COLO668 (cell line): ENCODE measurements at regions not wholly inside any gene's neighbourhood (a gene's known extent, or its start where the extent isn't known, plus 50 kb on each side); places are given as distances from the start of the nearest gene placed in this dataset.
"Not testable (repeated sequence)": the region's sequence is repeated elsewhere in the genome, so short reads cannot be mapped to it uniquely, and the experiment has no call there.

Experiments
- DNase-seq: peaks from one replicate; lab custom pipeline; 2025; ENCODE audit not compliant: unreplicated experiment; lab: John Stamatoyannopoulos, UW

DNA sequence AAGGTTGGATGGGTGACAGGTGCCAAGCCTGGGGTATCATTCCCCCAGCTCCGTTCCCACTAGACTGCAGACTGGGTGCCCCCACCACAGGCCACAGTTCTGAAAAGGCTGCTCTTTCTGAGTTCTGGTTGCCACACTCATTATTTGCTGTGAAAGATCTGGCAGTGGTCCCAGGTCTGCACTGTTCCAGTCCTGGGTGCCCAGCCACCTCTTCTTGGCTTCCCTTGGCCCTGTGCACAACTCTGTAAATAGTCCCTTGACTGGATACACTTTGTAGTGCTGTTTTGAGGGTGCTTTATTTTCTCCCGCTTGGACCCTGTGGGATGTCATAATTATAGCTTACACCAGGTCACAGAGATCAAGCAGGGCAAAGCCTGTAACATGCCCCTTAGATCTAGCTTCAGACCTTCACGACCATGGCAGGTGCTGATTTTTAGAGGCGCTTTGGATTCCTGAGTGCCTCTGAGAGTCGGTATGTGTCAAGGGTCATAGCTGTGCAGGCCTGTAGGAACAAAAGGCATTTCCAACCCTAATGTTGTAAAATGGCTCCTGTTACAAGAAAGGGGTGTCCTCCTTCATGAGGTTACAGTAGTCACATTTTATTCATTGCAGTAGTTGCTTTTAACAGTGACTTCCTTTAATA, 344.9 kb downstream of the ICE1 start:
- no peak for DNase-seq

DNA sequence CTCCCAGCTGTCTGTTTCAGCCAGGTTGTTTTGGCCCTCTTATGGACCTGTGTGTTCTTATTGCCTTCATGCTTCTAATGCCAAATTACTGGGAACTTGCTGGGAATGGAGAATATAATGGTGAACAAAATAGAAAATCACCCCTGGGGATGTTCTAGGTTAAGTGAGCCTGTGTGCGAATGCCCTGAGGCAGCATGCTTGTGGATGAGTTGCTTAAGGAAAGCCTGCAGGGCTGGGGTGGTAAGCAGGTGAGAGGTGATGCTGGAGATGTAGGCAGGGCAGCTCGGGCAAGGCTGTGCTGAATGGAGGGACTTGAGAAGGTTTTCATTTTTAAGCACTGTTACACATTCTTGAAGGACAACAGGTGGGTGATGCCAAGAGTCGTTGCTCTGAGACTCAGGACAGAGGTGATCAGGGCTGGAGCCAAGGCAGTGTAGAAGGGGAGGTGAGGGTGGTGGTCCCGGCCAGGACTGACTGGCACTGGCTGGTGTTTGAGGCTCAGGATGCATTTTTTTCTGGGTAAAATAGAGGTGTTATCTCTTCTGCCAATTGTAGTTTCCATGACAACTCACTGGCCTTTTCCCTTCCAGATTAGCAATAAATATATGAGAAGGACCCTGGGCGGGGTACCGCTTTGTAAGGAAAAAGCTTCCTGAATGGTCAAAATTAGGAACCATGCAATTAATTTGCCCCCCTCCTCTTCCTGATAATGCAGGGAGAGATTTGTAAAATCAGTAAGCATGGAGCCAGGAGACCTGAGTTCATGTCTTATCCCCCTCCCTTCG, 342.8 kb downstream of the ICE1 start:
- DNase-seq = no peak

DNA sequence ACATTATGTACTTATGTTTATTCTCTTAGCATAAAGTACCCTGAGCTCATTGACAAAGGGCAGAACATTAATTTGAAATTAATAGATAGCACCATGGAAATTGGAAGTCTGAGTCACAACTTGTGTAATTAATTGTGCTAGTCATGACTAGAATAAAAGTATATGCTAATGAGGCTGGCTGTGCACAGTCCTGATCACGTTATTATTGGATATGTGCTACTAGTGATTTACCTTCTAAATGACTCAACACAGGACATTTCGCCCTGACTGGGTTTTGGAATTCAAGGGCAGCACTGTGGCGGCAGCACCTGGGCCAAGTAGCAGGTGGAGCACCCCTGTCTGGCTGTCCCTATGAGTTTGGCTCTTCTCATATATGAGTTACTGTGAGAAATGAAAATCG, 341.8 kb downstream of the ICE1 start:
- no peak for DNase-seq

DNA sequence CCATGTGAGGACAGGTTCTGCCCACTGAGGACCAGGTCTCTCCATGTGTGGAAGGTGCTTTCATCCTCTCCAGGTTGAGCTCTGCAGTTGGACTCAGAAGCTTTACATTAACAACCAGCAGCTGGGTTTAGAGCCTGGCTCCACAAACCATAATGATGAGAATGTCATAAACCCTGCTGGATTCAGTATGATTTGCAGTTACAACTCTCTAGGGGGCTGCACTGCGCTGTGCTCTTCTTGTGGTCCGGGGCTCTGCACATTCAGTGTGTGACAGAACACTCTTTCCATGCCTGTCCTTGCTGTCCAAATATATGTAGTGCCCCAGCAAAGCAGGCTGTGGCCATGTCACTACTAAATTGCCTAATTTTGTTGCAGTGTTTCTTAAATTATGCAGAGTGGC, 334.3 kb downstream of the ICE1 start:
- no peak for DNase-seq

DNA sequence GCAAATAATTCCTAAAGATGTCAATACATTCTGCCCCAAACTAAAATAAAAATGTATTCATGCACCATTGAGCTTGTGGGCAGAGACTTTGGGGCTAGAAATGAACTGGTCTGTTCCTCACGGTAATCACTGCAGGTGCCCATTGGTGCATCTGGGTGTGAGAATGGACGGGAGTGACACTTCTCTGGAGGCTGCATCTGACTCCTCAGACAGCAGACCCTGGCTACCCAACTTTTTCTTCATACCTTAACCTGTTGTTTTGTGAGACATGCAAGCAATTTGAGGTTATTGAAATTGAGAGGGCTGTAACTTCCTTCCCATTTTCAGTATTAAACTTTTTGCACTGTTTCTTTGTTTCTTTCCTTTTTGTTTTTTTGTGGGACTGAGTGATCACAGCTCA, 333.4 kb downstream of the ICE1 start:
- DNase-seq = no peak

DNA sequence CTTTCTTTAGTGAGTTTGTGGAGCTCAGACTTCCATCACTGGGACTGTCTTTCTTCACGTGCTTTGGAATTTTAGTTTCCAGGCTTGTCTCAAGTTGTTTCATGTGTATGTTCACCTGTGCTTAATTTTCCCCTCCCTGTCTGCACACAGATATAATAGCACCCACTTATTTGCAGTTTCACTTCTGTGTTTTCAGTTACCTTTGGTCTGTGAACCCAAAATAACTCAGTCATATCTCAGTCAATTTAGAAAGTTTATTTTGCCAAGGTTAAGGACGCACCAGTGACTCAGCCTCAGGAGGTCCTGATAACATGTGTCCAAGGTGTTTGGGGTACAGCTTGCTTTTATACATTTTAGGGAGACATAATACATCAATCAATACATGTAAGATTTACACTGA, 330.4 kb downstream of the ICE1 start:
- no peak for DNase-seq

DNA sequence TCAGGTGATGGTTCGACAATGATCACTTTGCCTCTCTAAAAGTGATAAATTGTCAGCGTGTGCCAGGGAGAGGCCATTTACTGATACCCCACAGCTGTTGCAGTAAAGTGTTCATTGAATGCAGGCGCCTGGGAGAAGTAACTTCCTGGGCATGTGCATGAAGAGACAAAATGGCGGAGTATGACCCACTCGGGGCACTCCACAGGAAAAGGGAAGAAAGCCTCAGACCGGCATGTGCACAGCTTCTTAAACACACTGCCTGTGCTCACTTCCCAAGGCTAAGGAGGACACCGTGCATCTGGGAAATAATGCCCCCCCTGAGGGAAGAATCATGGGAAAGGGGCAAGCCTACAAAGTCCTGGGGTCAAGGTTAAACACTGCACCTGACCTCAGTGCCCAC, 329.5 kb downstream of the ICE1 start:
- no peak for DNase-seq

DNA sequence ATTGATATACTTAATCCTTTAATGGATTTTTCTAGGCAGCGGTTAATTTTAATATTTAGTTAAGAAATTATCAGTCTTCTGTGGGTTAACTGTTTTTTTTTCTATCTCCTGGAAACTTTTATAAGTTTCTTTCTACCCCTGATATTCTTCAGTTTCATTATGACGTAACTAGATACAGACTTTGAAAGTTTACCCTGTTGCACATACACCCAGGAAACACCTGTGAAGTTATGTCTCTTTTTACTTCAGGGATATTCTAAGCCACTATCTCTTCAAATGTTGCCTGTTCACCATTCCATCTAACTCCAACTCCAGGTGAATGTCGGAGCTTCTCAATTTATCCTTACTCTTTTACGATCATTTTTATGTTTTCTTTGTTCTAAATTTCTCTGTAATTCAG, 329.0 kb downstream of the ICE1 start:
- DNase-seq = no peak

DNA sequence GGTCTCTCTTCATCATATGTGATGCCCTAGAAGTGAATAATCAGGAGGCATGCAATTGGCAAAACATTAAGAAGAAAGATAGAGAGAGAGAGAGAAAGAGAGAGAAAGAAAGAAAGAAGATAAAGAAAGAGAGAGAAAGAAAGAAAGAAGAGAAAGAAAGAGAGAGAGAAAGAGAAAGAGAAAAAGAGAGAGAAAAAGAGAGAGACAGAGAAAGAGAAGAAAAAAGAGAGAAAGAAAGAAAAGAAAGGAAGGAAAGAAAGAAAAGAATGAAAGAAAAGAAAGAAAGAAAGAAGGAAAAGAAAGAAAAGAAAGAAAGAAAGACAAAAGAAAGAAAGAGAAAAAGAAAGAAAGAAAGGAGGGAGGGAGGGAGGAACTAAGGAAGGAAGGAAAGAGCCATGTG, 318.9 kb downstream of the ICE1 start:
- DNase-seq = no peak

DNA sequence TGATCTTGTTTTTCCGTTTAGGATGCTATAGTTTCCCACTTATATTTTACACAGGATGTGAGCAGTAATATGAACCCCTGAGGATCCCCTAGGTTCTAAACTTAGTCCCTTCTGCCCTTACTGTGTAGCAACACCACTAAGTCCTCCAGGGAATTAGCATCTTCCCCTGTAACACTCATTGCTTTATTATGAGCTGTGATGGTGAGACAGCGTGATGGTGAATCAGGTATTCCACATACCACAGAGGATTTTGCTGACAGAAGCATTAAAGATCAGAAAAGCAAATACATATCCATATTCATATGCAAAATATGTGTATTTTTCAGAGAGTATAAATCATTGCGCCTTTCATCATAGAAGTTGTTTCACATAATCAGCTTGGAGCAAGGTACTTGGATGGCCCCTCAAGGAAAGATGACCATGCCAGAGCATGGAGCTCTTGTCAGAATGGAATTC, 317.0 kb downstream of the ICE1 start:
- no peak for DNase-seq

DNA sequence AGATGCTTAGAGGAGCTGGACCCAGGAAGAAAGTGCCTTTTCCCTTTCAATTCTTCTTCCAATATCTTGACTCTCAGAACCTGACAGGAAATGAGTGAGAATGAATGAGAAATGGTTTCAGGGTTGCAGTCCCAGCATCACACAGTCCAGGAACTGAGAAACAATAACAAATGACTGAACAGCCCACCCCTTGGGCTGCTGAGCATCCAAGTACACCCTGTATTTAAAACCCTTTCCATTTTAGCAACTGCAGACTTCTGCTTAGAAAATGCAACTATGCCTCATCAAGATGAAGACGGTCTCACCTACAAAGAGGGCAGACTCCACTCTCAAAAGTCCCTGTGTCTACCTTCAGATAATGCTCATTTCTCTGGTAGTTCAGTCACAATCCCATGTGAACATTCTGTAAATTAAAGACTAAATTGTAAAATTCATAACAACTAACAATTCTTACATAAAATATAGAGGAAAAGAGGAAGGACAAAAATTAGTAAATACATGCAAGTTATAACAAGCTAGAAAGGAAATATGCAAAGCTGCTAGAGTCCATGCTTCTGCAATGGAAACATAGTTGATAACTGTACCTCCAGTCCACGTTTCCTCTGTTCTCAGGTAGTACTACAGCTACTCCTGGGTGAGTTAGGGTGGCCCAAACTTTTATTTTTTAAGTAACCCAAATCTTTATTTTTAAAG, 316.5 kb downstream of the ICE1 start:
- no peak for DNase-seq

DNA sequence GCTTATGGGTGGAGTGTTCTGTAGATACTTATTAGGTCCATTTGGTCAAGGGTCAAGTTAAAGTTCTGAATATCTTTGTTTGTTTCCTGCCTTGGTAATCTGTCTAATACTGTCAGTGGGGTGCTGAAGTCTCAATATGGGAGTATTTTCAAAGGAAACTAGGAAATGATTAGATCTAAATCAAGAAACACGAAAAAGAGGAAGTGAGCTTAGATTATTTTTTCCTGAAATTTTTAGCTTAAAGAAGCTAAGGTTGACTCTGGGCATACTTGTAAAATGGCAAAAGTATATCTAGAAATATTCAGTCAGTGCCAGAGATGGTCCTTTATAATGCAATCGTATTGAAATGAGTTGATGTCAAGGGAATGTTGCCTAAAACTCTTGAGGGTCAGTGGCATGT, 313.5 kb downstream of the ICE1 start:
- DNase-seq = no peak

DNA sequence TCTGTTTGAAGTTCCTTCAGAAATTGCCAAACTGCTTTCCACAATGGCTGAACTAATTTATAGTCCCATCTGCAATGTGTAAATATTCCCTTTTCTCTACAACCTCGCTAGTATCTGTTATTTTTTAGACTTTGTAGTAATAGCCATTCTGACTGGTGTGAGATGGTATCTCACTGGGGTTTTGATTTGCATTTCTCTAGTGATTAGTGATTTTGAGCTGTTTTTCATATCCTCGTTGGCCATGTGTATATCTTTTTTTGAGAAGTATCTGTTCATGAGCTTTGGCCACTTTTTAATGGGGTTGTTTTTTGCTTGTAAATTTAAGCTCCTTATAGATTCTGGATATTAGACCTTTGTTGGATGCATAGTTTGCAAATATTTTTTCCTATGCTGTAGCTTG, 310.6 kb downstream of the ICE1 start:
- DNase-seq = not testable (repeated sequence)

DNA sequence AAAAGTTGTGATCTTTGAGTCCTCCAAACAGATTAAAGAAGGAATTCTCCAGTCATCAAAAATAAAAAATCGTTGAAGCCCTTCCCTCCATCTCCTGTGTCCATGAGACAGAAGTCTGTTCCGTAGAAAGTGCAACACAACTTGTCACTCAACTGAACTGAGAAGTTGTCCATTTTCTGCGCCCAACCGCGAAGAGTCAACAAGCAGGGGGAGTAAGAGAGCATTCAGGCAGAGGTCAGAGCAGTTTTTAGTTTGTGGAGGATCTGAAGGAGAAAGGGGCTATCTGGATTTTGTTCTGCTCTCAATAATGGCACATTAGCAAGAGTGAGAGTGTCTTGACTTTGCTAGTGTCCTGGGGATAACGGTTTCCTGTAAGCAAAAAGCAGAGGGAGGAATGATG, 303.9 kb downstream of the ICE1 start:
- no peak for DNase-seq

DNA sequence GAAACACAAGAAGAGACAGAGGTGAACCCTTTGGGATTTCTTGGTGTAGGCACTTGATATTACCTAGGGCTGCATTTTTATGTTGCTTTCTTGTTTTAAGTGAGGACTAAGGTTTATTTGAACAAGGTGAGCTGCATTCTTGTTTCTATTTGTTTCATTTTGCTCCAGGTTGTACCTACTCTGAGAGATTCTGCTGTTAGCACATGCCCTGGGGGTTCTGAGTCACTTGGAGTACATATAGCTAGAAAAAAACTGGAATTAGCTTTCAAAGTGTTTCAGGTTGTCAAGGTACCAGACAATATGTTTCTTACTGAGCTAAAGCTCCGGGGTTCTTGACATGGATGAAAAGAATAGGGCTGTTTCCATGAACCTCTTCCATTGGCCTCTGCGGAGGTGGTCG, 299.4 kb downstream of the ICE1 start:
- no peak for DNase-seq

DNA sequence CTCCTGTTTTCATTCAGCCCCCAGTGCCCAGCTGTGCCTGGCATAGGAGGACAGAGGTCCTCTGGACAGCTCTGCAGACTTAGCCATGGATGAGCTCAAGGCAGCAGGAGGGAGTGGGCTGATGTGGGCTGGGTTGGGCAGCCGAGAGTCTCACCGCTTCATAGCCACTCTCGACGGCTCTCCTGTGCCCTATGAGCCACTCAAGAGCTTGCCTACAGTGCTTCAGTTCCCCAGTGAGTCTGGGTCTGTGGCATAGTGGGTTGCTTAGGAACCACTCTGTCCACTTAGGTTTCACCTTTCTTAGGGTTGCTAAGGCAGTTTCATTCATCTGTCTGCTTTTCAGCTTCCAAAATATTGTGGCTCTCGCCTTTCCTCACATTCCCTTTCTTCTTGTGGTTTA, 296.8 kb downstream of the ICE1 start:
- no peak for DNase-seq

DNA sequence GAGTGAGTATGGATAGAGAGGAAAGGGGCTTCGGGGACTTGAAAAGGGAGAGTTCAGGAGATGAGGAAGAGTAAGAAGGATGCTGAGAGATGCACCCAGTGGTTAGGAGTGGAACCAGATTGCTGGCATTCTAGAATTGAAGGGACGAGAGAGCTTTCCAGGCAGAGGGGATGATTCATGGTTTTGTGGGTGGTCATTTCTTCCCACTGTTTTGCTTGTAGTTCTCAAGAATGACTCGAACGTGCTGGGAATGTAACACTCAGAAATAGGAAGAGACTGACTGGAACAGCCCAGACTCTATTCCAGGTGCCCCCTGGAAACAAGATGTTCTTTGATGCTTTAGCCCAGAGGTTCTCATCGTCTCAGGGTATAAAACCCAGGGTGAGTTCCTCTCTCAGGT, 294.2 kb downstream of the ICE1 start:
- no peak for DNase-seq

DNA sequence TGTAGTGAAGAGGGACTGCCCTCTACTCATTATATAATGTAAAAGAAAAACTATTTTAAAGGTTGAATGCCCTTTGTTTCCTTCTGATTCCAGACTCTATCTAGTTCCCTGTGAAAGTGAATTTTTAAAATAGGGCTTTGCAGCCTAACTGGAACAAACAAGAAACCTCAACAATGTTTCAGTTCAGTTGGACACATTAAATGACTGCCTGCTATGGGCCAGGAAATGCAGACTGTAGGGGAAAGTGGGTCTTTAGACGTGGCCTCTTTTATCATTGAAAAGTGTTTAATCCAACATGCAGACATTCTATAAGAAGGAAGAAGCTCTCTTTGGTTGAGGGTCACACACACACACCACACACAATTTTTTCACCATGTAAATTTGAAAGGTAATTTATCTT, 289.1 kb downstream of the ICE1 start:
- DNase-seq = no peak

DNA sequence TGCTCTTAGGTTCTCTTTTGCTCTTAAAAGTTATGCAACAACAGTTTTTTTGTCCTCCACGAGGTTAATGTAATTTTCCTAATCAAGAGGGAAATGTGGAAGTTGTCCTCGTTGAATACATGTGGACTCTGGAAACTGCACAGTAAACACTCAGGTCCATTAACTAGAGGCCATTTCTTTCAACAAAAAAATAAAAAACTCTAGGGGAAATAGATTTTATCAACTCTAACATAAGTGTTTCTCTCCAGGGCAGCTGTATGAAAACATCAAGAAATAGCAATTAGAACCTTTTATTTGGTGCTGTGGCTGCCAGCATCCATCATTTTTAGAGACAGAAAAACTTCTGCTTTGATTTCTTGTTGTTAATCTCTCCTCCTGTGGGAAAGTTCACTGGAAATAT, 288.6 kb downstream of the ICE1 start:
- no peak for DNase-seq

DNA sequence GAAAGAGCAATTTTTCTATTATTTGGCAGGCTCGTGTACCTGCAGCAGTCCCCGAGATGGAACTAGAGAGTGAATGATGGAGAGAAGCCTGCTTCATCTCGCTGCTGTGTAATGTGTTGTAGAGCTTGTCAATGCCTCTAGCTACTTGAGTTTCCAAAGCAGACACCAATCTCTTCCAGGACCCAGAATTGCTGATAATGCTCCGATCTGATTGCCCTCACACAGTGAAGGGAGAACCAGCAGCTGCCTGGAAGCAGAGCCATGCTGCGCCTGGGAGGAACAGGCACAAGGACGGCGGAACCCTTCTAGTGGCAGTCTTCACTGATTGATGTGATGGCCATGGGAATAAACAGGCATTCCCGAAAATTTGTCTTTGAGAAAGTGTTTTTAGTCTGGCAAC, 288.0 kb downstream of the ICE1 start:
- no peak for DNase-seq

DNA sequence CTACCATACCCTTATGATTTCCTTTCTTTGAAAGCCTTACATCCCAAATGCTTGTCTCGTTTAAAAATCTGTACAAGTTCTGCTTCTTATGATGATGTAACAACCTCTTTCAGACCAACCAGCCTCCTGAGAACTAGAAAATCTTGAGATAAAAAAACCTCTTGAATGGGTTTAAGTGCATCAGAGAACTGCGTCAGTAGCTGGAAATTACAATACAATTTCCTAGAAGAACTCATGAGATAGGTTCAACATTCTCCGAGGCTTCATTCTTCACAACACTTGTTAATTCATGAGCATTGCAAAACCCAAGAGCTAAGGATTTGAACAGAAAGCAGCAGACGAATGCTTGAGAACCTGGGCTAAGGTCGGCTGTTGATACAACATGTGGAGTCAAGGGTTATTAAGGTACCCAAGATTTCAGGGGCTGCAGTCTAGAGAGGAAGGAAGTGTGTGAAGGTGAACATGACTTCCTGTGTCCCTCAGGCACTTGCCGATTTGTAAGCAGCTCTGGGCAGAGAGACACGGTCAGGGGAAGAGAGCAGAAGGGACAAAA, 286.0 kb downstream of the ICE1 start:
- no peak for DNase-seq

DNA sequence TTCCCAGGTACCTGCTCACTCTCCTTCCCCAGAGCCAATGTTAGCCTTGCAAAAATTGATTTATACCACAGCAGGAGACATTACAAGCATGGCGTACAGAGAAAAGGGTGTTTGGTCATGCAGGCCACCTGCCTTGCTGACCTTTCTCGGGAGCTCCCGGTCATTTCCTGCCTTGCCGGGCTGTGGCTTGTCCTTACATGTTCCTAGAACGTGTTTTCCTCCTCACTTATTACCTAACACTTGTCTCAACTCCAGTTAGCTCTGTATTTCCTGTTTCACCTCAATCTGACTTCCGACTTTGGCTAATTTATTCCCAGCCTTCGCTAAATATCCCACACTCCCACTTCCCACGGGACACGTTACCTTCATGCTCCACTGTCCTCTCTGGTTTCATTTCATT, 282.5 kb downstream of the ICE1 start:
- no peak for DNase-seq
